Thyroid gland (tissue), 4 donors: ENCODE measurements at regions not wholly inside any gene's neighbourhood (a gene's known extent, or its start where the extent isn't known, plus 50 kb on each side); places are given as distances from the start of the nearest gene placed in this dataset.

ENCODE experiments used
- DNase-seq, 2 donors: peaks; one replicate each; pipeline ENCODE4 v3.0.0-alpha.2; 2019
- H3K27ac ChIP-seq, 3 donors: fragments of 200-600 bp; sonication (generic); 1 replicate in 2 of 3; 2 replicates in 1 of 3; pipeline ENCODE4 v1.5.1; 2016 to 2019; ENCODE audit warnings: mild to moderate bottlenecking in 1 of 3, moderate library complexity in 1 of 3
- H3K27me3 ChIP-seq: fragments of 200-600 bp; sonication (generic); one replicate; pipeline ENCODE4 v1.5.1; 2019
- H3K36me3 ChIP-seq, 2 donors: fragments of 200-600 bp; sonication (generic); one replicate each; pipeline ENCODE4 v1.5.1; 2016 to 2019
- H3K4me1 ChIP-seq, 2 donors: fragments of 200-600 bp; sonication (generic); one replicate each; pipeline ENCODE4 v1.5.1; 2017 to 2019
- H3K4me3 ChIP-seq, 3 donors: fragments of 200-600 bp; sonication (generic); replicated peaks in 1 of 3; 1 replicate in 2 of 3; 2 replicates in 1 of 3; pipeline ENCODE4 v1.5.1; 2016; ENCODE audit warnings: mild to moderate bottlenecking in 1 of 3
- H3K9me3 ChIP-seq: fragments of 200-600 bp; sonication (generic); one replicate; pipeline ENCODE4 v1.5.1; 2017
- CTCF ChIP-seq, 6 experiments: fragments of 200-600 bp in 3 of 6; fragments of 450-650 bp in 3 of 6; sonication (generic) in 3 of 6; IDR thresholded peaks; one replicate each; pipeline ENCODE4 v1.5.1; 2016 to 2019; ENCODE audit warnings: antibody characterized with exemption in 6 of 6, mild to moderate bottlenecking in 2 of 6, inconsistent platforms in 1 of 6, moderate library complexity in 1 of 6
- POLR2A ChIP-seq, 2 donors: fragments of 450-650 bp; IDR thresholded peaks; one replicate each; pipeline ENCODE4 v1.6.1; 2017; ENCODE audit warnings: antibody characterized with exemption in 2 of 2, mild to moderate bottlenecking in 2 of 2, moderate library complexity in 1 of 2
- WGBS, 2 donors: methylation state at CpG; one replicate each; pipeline ENCODE4 v1.1.5; 2017; 5-methylcytosine and 5-hydroxymethylcytosine counted together
- intact Hi-C: fragments of 100-400 bp; cut with DNase I; formaldehyde crosslinking; loops from one replicate; pipeline ENCODE4 v1.15.1; 2023

DNA sequence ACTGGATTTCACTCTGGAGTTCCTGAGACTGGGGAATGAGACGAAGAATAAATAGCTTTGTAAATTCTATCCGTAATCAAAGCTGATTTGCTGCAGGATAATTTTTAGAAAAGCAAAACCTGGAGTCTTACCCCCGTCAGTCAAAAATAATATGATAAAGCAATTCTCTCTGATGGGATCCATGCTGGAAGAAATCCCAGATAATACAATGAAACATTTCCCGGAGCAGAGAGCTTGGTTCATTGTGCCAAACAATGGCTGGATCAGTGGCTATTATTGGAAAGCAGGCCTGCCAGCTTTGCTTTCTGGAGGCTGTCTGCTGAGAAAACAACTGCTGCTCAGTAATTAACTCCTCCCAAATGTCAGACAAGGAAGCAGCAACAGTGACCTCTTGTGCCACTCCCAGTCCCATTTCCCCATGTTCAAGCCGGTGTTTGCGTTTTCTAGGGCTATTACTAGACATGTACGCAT is 609.4 kb upstream of the PCDH15 start:
- H3K4me1 ChIP-seq: peaks cover 0 to 7% of the 10 kb centered on the region in 2 donors
- WGBS, 2 donors: 29 to 30% methylated on average over 7 of the region's 7 CpGs
- intact Hi-C loops: no loop called here

DNA sequence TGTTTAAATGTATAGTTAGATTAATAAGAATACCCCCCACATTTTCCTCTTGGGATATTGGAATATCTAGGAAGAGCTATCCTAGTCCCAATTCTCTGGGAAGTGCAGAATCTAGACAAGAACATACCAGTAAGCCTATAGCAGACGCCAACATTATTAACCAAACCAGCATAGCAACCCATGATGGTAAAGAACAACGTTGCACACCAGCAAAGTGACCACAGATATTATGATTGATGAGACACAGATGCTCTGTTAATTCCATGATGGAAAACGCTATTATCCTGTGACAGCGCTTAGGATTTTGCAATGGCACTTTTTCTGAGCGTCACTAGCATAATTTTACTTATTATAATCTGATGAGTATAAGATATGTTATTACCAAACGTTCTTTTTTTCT is 603.1 kb upstream of the PCDH15 start:
- TF ChIP-seq CTCF (IDR thresholded peaks at IDR 0.05) (no peak), POLR2A (IDR thresholded peaks at IDR 0.05) (no peak)
- WGBS, 2 donors: 83 to 85% methylated on average over 6 of the region's 6 CpGs
- intact Hi-C loops: no loop called here
- Histone ChIP-seq H3K27ac (no peak overlapping the region), H3K27me3 (no peaks in the 10 kb centered on the region), H3K4me1 (no peaks in the 10 kb centered on the region), H3K9me3 (no peaks in the 10 kb centered on the region), H3K36me3 (no peaks in the 10 kb centered on the region), H3K4me3 (no peak overlapping the region)
- DNase-seq: no peak

More for the DNA sequence above, 609.4 kb upstream of the PCDH15 start:
- DNase-seq: peak; percentile 58 to 63
- no peaks in the 10 kb centered on the region for H3K9me3 ChIP-seq
- no peak overlapping the region for H3K4me3 ChIP-seq
- no peaks in the 10 kb centered on the region for H3K36me3 ChIP-seq
- no peaks in the 10 kb centered on the region for H3K27me3 ChIP-seq
- H3K27ac ChIP-seq: peak overlapping the region in 1 of 3 donors; percentile 44
- TF ChIP-seq POLR2A (IDR thresholded peaks at IDR 0.05): no peak
- peak in 2 of 6 experiments; percentile 16 to 23 for TF ChIP-seq CTCF (IDR thresholded peaks at IDR 0.05)

DNA sequence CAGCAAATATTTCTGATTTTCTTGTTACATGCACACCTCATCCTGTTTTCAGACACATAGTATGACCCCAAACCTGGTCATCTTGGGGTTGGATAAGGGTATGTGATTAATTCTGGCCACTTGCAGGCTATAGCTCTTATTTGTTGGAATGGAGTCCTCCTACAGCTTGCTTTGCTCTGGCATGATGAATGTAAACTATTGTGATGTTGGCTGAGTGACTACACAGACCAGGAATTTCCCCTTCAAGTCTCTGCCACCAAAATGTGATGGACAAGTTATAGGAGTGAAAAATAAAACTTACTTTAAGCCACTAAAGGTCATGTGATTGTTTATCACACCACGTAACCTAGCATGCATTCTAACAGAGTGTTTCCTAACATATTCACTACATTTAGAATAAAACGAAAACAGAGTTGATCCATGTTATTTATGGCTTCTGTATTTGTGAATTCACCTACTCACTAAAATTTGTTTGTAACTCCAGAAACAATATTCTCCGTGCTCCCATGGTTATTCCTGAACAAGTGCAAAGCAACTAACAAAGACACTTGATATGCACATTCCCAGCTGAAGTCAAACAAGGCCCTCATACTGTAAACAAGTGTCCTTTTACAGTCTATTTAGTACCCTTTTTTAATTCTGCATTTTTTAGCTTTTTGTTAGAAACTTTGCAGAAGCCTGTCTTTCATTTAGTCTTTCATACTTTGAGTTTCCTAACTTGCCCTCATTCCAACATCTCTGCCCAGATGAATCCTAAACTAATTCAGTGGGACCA is 599.2 kb upstream of the PCDH15 start:
- Histone ChIP-seq H3K27ac (no peak overlapping the region), H3K27me3 (no peaks in the 10 kb centered on the region), H3K36me3 (no peaks in the 10 kb centered on the region), H3K4me1 (no peaks in the 10 kb centered on the region), H3K4me3 (no peak overlapping the region), H3K9me3 (no peaks in the 10 kb centered on the region)
- TF ChIP-seq CTCF (IDR thresholded peaks at IDR 0.05): no peak
- TF ChIP-seq POLR2A (IDR thresholded peaks at IDR 0.05): no peak
- 74 to 82% methylated on average over 3 of the region's 3 CpGs for WGBS, 2 donors
- DNase-seq: no peak
- intact Hi-C loops: no loop called here

DNA sequence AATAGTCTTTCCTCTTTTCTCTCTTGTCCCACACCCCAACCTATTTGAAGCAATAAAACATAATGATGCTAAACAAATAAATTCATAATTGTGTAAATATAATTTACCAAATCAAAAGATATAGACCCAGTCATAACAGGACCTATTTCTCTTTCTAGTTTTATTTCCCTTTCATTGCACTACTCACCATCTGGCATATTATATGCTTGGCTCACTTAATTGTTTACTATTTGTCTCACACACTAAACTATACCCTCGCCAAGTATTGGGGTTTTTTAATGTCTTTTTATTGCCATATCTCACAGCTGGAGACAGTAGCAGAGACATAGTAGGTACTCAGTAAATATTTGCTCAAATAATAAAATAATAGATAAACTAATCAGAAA is 597.5 kb upstream of the PCDH15 start:
- no peaks in the 10 kb centered on the region for H3K27me3 ChIP-seq
- no peak for TF ChIP-seq POLR2A (IDR thresholded peaks at IDR 0.05)
- no peak for TF ChIP-seq CTCF (IDR thresholded peaks at IDR 0.05)
- 78 to 87% methylated on average over 1 of the region's 1 CpG for WGBS, 2 donors
- H3K9me3 ChIP-seq: no peaks in the 10 kb centered on the region
- no peak overlapping the region for H3K4me3 ChIP-seq
- no peak overlapping the region for H3K27ac ChIP-seq
- intact Hi-C loops: no loop called here
- no peak for DNase-seq
- no peaks in the 10 kb centered on the region for H3K4me1 ChIP-seq
- H3K36me3 ChIP-seq: no peaks in the 10 kb centered on the region

DNA sequence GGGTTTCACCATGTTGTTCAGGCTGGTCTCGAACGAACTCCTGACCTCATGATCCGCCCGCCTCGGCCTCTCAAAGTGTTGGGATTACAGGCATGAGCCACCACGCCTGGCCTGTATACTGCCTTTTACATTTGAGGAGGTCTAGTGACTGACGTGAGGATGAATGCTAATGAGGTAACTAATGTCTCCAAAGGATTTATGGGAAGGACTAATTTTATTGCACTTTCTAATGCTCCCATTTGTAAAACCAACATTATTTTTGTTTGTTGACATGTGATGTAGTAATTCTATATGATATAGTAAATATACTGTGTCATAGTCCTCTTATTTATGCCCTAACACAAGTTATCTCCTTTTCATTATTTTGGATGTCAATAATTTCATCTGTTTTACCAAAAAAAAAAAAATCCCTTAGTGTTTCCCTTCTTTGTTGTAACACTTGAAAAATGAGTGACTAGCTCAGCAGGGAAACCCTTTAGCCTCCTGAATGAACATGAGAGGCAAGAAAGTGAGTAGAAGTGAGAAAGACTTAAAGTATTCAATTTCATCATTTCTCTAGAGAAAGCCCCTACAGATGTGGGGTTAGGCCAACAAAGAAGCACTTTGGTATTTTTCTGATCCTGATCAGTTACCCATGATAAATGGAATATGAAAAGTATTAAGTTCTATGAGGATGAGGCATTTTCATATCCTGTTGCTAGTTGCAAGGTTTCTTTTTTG is 596.9 kb upstream of the PCDH15 start:
- WGBS, 2 donors: 81 to 89% methylated on average over 7 of the region's 7 CpGs
- Histone ChIP-seq H3K36me3 (no peaks in the 10 kb centered on the region), H3K27ac (no peak overlapping the region), H3K27me3 (no peaks in the 10 kb centered on the region), H3K9me3 (no peaks in the 10 kb centered on the region), H3K4me3 (no peak overlapping the region), H3K4me1 (no peaks in the 10 kb centered on the region)
- DNase-seq: no peak
- intact Hi-C loops: no loop called here
- TF ChIP-seq CTCF (IDR thresholded peaks at IDR 0.05): no peak
- no peak for TF ChIP-seq POLR2A (IDR thresholded peaks at IDR 0.05)
